HEK293 (cell line): ENCODE measurements at regions not wholly inside any gene's neighbourhood (a gene's known extent, or its start where the extent isn't known, plus 50 kb on each side); places are given as distances from the start of the nearest gene placed in this dataset.

Experiments
- CTCF ChIA-PET: fragments of 350-600 bp; formaldehyde crosslinking; extraction: SDS; loops from one replicate; lab custom pipeline; 2021; ENCODE audit warnings: antibody characterized with exemption; lab: Yijun Ruan, JAX
- POLR2A ChIA-PET: fragments of 300-600 bp; formaldehyde crosslinking; extraction: SDS; loops from one replicate; lab custom pipeline; 2020; ENCODE audit warnings: antibody characterized with exemption, inconsistent platforms; lab: Yijun Ruan, JAX
- H3K27ac ChIP-seq: fragments of 200-500 bp; sonication (Bioruptor generic); 2 replicates; pipeline ENCODE4 v1.5.1; 2014; ENCODE audit warnings: low read depth, low read length, control low read depth, inconsistent platforms; ENCODE audit errors: extremely low read depth
- H3K36me3 ChIP-seq, 2 experiments: fragments of 200-500 bp in 1 of 2; sonication (Bioruptor generic) in 1 of 2; 1 replicate in 1 of 2; 2 replicates in 1 of 2; pipeline ENCODE4 v1.5.1; 2014 to 2017; ENCODE audit warnings: inconsistent platforms in 2 of 2, low read length in 2 of 2; ENCODE audit not compliant: control insufficient read depth in 2 of 2, insufficient read depth in 1 of 2
- H3K4me1 ChIP-seq: fragments of 200-500 bp; sonication (Bioruptor generic); 2 replicates; pipeline ENCODE4 v1.5.1; 2014; ENCODE audit warnings: mild to moderate bottlenecking, low read length, inconsistent platforms; ENCODE audit not compliant: control insufficient read depth, insufficient read depth
- H3K4me3 ChIP-seq: 2 replicates; pipeline ENCODE4 v1.5.1; 2011; ENCODE audit warnings: low read depth, mild to moderate bottlenecking, control low read depth, low read length, moderate library complexity
- H3K9me3 ChIP-seq: fragments of 200-500 bp; sonication (Bioruptor generic); 2 replicates; pipeline ENCODE4 v1.5.1; 2014; ENCODE audit warnings: low read depth, low read length, inconsistent platforms; ENCODE audit not compliant: control insufficient read depth, insufficient read depth
- FEZF1 ChIP-seq: fragments of 450-650 bp; formaldehyde crosslinking; IDR thresholded peaks from 2 replicates; pipeline ENCODE4 v1.5.1; 2016; ENCODE audit warnings: missing biosample characterization, missing genetic modification characterization
- GLIS2 ChIP-seq: fragments of 450-650 bp; formaldehyde crosslinking; IDR thresholded peaks from 2 replicates; pipeline ENCODE4 v1.5.1; 2016; ENCODE audit warnings: missing biosample characterization, missing genetic modification characterization
- IKZF3 ChIP-seq: fragments of 450-650 bp; IDR thresholded peaks from 2 replicates; pipeline ENCODE4 v1.5.0; 2018; ENCODE audit warnings: missing biosample characterization, mild to moderate bottlenecking, missing genetic modification characterization, moderate library complexity
- INSM2 ChIP-seq: fragments of 450-650 bp; formaldehyde crosslinking; IDR thresholded peaks from 2 replicates; pipeline ENCODE4 v1.5.1; 2016; ENCODE audit warnings: missing biosample characterization, missing genetic modification characterization
- PRDM1 ChIP-seq: fragments of 450-650 bp; formaldehyde crosslinking; IDR thresholded peaks from 2 replicates; pipeline ENCODE4; 2016; ENCODE audit warnings: missing biosample characterization, missing genetic modification characterization
- PRDM10 ChIP-seq: fragments of 450-650 bp; formaldehyde crosslinking; IDR thresholded peaks from 2 replicates; pipeline ENCODE4 v1.5.1; 2016; ENCODE audit warnings: missing biosample characterization, missing genetic modification characterization
- SETDB1 ChIP-seq: IDR thresholded peaks from one replicate; pipeline ENCODE4 v1.6.1; 2017; ENCODE audit warnings: mild to moderate bottlenecking, low read length, moderate library complexity, mixed read lengths; ENCODE audit not compliant: insufficient read length
- ZBTB26 ChIP-seq: fragments of 450-650 bp; formaldehyde crosslinking; optimal IDR thresholded peaks from 2 replicates; pipeline ENCODE3; 2016; ENCODE audit warnings: missing biosample characterization, mild to moderate bottlenecking, missing genetic modification characterization
- ZBTB8A ChIP-seq: fragments of 450-650 bp; formaldehyde crosslinking; IDR thresholded peaks from 2 replicates; pipeline ENCODE4 v1.5.1; 2016; ENCODE audit warnings: missing biosample characterization, missing genetic modification characterization
- ZEB2 ChIP-seq: fragments of 450-650 bp; formaldehyde crosslinking; IDR thresholded peaks from 2 replicates; pipeline ENCODE4 v1.5.1; 2016; ENCODE audit warnings: missing biosample characterization, missing genetic modification characterization
- ZFP69B ChIP-seq: fragments of 450-650 bp; formaldehyde crosslinking; IDR thresholded peaks from 2 replicates; pipeline ENCODE4 v1.5.1; 2016; ENCODE audit warnings: missing biosample characterization, missing genetic modification characterization
- ZNF10 ChIP-seq: fragments of 450-650 bp; formaldehyde crosslinking; IDR thresholded peaks from 2 replicates; pipeline ENCODE4 v1.5.1; 2017; ENCODE audit warnings: missing biosample characterization, missing genetic modification characterization
- ZNF302 ChIP-seq: fragments of 450-650 bp; formaldehyde crosslinking; IDR thresholded peaks from 2 replicates; pipeline ENCODE4 v1.5.1; 2016; ENCODE audit warnings: missing biosample characterization, missing genetic modification characterization, low read depth
- ZNF366 ChIP-seq: fragments of 450-650 bp; formaldehyde crosslinking; conservative IDR thresholded peaks from 2 replicates; pipeline ENCODE4 v1.5.1; 2016; ENCODE audit warnings: missing biosample characterization, missing genetic modification characterization
- ZNF37A ChIP-seq: fragments of 450-650 bp; IDR thresholded peaks from 2 replicates; pipeline ENCODE4 v1.5.1; 2018; ENCODE audit warnings: missing biosample characterization, missing genetic modification characterization
- ZNF514 ChIP-seq: fragments of 450-650 bp; formaldehyde crosslinking; IDR thresholded peaks from 2 replicates; pipeline ENCODE4 v1.5.1; 2016; ENCODE audit warnings: missing biosample characterization, missing genetic modification characterization
- ZNF521 ChIP-seq: fragments of 450-650 bp; formaldehyde crosslinking; IDR thresholded peaks from 2 replicates; pipeline ENCODE4 v1.5.1; 2017; ENCODE audit warnings: missing biosample characterization, mild to moderate bottlenecking, missing genetic modification characterization
- ZNF548 ChIP-seq: fragments of 450-650 bp; formaldehyde crosslinking; IDR thresholded peaks from 2 replicates; pipeline ENCODE4 v1.5.1; 2016; ENCODE audit warnings: missing biosample characterization, missing genetic modification characterization
- ZNF555 ChIP-seq: fragments of 450-650 bp; formaldehyde crosslinking; conservative IDR thresholded peaks from 2 replicates; pipeline ENCODE4 v1.5.1; 2017; ENCODE audit warnings: missing biosample characterization, mild to moderate bottlenecking, missing genetic modification characterization, inconsistent platforms
- ZNF768 ChIP-seq: fragments of 450-650 bp; formaldehyde crosslinking; IDR thresholded peaks from 2 replicates; pipeline ENCODE4 v1.5.1; 2018; ENCODE audit warnings: missing biosample characterization, mild to moderate bottlenecking, missing genetic modification characterization
- ZSCAN18 ChIP-seq: fragments of 450-650 bp; formaldehyde crosslinking; IDR thresholded peaks from 2 replicates; pipeline ENCODE4 v1.5.1; 2016; ENCODE audit warnings: missing biosample characterization, missing genetic modification characterization

GRCh38 chr4:123643691-123644090, 247.1 kb downstream of the SPRY1 start:
- Histone ChIP-seq H3K4me3 (no peak overlapping the region), H3K4me1 (no peaks in the 10 kb centered on the region), H3K36me3 (no peaks in the 10 kb centered on the region), H3K9me3 (no peaks in the 10 kb centered on the region), H3K27ac (no peak overlapping the region)
- POLR2A ChIA-PET, result no interaction called here
- TF ChIP-seq ZNF37A (tag by site-specific recombination) (no peak), PRDM1 (no peak), ZBTB8A (tag by site-specific recombination) (no peak), ZNF548 (tag by site-specific recombination) (no peak)
- CTCF ChIA-PET, result no interaction called here

- Histone ChIP-seq H3K4me3 (no peak overlapping the region), H3K9me3 (no peaks in the 10 kb centered on the region), H3K4me1 (peaks cover 4% of the 10 kb centered on the region; the same call in 1 of the 2 replicates), H3K27ac (peak overlapping the region; percentile 71), H3K36me3 (no peaks in the 10 kb centered on the region)
- CTCF ChIA-PET, result interaction anchor here (2.8 kb wide), 1 partner anchor 12 kb away, joined by 16 read pairs; no protein-coding TSS in a partner anchor
- POLR2A ChIA-PET, result no interaction called here
- TF ChIP-seq IKZF3 (tag by site-specific recombination), result no peak
- TF ChIP-seq ZBTB26 (tag by site-specific recombination), result no peak
- TF ChIP-seq ZSCAN18 (tag by site-specific recombination), result no peak
- no peak for TF ChIP-seq ZNF768
- no peak for TF ChIP-seq FEZF1 (tag by site-specific recombination)
- TF ChIP-seq PRDM10 (tag by site-specific recombination), result no peak
- TF ChIP-seq ZNF302 (tag by site-specific recombination), result no peak
- TF ChIP-seq, all 188 proteins: peak for 0
Observed at GRCh38 chr4:123649250-123649644, 252.7 kb downstream of the SPRY1 start.

- peaks cover 4% of the 10 kb centered on the region; the same call in 1 of the 2 replicates for H3K4me1 ChIP-seq
- H3K27ac ChIP-seq, result peak overlapping the region; percentile 71
- no peak overlapping the region for H3K4me3 ChIP-seq
- H3K9me3 ChIP-seq, result no peaks in the 10 kb centered on the region
- H3K36me3 ChIP-seq, result no peaks in the 10 kb centered on the region
- ChIA-PET POLR2A (no interaction called here), CTCF (interaction anchor here (2.8 kb wide), 1 partner anchor 11 kb away, joined by 16 read pairs; no protein-coding TSS in a partner anchor)
- TF ChIP-seq ZSCAN18 (tag by site-specific recombination) (no peak), ZNF521 (tag by site-specific recombination) (no peak), ZNF366 (tag by site-specific recombination) (no peak), ZFP69B (tag by site-specific recombination) (no peak), ZNF514 (tag by site-specific recombination) (no peak), ZNF555 (tag by site-specific recombination) (no peak), GLIS2 (tag by site-specific recombination) (no peak), INSM2 (0 out of 2 replicates have a peak, but pooled peaks have one; percentile 27), ZEB2 (0 out of 2 replicates have a peak, but pooled peaks have one; percentile 24), ZNF10 (tag by site-specific recombination) (no peak), SETDB1 (no peak)
Observed at GRCh38 chr4:123649645-123650391, 253.2 kb downstream of the SPRY1 start.
